GM18498 (cell line): ENCODE measurements at regions not wholly inside any gene's neighbourhood (a gene's known extent, or its start where the extent isn't known, plus 50 kb on each side); places are given as distances from the start of the nearest gene placed in this dataset.
"Not testable (repeated sequence)": the region's sequence is repeated elsewhere in the genome, so short reads cannot be mapped to it uniquely, and the experiment has no call there.

Experiments
- ATAC-seq: cut with Tn5 transposase; IDR thresholded peaks from one replicate; pipeline ENCODE4 v1.9.1; 2021; ENCODE audit warnings: mild to moderate bottlenecking, moderate library complexity; ENCODE audit not compliant: unreplicated experiment

DNA sequence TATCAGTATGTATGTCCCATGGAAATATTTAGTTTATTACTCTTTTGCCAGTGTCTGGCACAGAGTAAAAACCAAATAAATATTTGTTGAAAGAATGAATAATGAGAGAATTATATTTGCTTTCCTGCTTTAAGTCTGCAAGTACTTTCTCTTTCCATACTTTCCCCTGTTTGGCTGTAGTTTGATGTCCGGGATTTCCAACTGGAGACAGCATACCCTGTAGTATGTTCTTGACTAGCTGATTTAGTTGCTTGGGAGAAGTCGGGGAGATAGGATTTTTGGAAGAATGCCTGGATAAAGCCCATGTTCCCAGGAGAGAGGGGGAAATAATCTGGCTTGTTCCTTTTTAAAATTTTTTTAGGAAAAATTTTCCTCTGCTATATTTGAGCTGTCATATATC, 516.1 kb downstream of the CCSER2 start:
- ATAC-seq, result no peak

DNA sequence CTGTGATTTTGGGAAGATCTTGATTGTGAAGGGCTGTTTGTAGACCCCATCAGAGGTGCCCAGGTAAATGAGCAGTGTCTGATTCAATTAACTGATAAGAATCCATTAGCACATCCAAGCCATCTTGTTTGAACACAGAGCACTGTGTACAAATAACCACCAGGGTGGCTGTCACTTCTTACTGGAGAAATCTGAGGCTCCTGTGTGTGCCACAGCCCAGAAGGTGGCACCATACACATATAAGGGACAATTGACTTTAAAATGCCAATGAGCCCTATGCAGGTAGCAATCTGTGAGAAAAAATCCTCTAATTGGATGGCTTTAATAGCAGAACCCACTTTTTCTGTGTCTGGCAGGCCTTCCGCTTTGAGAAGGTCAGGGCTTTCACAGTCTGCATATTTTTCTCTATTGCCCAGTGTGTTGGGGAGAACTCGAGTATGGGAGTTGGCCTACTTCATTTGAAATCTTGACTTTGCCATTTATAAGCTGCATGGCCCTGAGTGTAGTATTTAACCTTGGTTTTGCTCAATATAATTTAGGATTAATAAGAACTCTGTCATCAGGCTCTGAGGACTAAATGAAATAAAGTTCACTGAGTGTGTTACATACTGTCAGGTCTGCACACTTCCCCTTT, 517.4 kb downstream of the CCSER2 start:
- ATAC-seq, result peak; percentile 73

DNA sequence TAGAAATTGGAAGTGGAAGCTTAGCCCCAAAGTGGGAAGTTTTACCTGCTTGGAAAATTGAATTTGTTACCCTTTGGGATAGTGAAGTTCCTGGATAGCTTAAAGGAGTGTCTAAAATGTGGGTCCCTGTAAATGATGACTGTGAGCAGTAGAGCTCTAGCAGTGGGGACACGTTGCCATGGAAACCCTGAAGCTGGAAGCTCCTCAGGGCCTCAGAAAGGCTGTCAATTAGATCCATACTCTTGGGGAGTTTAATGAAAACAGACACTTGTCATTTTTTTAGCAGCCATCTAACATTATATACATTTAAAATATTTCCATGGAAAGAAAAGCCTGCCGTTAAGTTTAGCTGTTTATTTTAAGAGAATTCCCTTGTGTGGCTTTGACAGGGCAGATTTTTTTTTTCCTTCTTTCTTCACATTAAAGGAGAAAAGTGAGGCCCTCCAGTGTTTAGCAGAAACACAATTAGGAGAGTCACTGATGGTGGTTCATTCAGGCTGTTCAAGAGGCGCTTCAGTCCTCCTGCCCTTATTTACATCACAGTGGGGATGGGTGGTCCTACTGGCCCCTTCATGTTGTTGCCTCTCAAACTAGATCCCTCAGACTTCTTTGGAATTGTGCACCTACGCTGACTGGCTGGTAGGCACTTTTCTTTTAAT, 518.4 kb downstream of the CCSER2 start:
- ATAC-seq, result no peak

DNA sequence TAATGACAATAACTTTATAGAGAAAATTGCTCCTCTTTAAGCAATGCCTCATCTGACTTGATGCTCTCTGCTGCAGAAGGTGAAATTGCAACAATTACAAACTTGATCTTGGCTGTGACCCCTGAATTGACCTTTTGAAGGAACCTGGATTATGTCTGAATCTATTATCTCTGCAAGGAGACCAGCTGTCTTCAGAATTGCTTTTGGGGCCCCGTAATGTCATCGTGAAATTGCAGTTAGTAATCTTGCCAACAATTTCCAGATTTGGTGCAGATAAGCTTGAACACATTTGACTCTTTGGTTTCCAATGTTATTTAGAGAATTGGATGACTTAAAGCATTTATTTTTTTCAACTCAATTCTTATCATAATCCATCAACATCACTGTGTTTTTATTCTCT, 520.6 kb downstream of the CCSER2 start:
- no peak for ATAC-seq

DNA sequence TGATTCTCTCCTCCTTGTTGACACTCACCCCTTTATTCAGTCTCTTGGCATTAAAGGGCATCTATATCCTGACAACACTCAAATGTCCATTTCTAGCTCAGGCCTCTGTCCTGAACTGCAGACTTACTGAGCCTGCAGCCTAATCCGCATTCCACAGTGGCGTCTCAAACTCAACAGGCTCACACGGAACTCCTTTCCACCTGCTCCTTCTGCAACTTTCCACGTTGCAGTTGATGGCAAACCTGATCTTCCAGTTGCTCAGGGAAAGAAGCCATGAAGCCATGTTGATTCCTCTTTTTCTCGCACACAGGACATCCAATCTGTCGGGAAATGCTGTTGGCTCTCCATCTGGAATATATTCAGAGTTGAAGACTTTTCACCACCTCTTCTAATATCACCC, 522.4 kb downstream of the CCSER2 start:
- no peak for ATAC-seq

DNA sequence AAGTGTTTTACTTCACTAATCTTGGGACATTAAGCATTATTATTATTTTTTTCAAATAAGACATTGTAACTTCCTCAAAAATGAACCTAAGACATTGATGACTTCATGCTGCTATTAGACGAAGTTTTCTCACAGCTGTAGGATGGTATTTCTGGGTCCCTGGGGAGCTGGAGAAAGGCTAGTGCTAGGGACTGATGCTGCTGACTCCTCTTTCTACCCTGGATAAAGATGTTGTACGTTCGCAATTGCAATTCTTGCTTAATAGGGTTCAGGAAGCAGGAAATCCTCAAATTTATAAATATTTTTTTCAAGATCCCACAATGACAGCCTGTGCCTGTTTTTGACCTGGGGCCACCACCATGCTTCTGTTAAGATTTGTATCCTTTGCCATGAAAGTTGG, 526.0 kb downstream of the CCSER2 start:
- no peak for ATAC-seq

DNA sequence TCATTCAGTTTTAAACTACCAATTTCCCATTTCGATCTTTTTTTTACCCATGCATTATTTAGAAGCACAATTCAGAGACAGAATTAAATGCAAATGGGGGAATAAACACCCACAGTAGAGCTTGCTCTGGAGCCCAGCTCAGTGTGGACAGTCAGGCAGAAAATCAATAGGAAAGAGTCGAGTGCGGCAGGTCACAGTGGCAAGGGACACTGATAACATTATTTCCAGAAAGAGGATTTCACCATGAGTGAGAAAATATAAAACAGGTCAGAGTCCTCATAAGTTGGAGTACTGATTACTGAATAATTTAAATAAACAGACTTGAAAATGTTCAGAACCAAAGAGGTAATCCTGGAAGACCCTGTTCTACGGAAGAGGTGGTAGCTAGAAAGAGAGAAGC, 532.5 kb downstream of the CCSER2 start:
- no peak for ATAC-seq

DNA sequence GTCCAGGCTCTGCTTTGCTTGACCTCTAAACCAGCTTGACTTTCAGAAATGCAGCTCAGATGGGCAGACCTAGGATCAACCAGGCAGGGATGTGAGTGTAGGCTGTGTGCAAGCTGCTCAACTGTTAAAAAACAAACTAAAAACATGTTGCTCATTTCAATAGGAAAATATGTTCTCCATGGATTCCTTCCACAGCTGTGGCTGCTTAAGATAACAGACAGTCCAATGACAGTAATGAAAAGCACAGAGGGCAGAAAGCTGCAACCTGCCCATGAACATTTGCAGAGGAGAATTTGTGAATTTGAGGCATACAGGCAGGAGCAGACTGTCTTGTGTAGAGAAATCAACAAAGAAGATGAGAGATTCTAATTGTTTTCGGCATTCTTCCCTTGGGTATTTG, 534.2 kb downstream of the CCSER2 start:
- no peak for ATAC-seq

DNA sequence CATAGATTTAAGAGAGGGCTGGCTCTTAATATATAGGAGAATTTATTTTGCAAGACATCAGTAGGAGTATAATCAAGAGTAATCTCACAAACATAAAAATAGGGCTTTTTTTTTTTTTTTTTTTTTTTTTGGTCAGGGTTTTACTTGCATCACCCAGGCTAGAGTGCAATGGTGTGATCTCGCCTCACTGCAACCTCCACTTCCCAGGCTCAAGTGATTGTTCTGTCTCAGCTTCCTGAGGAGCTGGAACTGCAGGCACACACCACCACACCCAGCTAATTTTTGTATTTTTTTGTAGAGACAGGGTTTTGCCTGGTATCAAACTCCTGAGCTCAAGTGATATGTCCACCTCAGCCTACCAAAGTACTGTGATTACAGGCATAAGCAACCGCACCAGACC, 535.3 kb downstream of the CCSER2 start:
- ATAC-seq, result no peak

DNA sequence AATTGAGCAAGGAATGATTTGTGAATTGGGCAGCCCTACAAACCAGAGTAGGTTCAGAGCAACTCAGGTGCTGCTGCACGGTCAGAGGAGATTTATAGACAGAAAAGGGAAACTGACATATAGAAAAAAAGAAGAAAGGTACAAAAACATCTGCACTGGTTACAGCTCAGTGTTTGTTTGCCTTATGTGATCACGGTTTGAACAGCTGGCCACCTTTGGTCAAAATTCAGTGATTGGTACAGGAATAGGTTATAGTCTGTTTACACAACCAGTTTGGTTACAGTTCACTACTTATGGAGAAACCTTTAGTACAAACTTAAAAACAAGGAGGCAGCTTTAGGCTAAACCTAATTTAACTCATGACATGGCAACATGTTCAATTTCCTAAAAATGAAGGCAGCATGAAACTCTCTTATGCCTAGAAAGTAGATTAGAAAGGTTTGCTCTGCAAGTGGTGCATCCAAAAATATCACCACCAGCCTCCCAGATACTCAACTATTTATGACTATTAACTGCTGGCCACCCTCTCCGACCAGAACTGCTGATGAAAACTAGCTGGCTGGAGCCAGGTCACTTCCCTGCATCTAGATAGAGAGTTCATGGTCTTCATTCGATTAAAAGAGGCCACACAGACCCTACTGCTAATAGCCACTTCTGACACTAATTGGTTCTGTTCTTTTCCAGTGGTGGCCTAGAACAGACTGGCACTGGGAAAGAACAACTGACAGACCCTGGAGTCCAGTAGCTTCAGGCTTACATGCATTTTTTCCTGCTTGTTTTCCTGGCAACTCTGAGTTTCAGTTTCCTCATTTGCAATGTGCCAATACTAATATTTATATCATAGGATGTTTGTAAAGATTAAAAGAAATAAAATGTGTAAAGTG, 548.0 kb downstream of the CCSER2 start:
- ATAC-seq, result no peak

DNA sequence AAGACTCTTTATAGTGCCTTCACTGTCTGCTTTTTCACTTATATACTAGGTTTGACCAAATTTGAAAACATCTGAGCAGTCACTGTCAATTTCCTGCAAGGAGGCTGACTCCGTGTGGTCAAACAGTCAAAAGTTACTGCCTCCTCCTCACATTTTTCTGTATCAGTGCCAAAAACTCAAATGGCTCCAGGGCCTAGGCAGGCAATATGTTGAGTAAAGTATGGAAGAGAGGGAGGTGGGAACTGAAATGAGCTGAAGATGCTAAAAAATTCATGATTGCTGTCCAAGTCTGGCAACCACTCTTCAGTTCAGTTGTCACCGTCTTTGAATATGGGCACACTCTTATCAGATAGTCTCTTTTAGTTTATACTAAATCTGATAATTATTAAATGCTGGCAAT, 551.6 kb downstream of the CCSER2 start:
- ATAC-seq, result no peak

DNA sequence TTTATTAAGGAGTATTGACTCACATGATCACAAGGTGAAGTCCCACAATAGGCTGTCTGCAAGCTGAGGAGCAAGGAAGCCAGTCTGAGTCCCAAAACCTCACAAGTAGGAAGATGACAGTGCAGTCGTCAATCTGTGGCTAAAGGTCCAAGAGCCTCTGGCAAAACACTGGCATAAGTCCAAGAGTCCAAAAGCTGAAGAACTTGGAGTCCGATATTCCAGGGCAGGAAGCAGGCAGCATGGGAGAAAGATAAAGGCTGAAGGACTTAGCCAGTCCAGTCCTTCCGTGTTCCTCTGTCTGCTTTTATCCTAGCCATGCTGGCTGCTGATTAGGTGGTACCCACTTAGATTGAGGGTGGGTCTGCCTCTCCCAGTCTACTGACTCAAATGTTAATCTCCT, 553.3 kb downstream of the CCSER2 start:
- ATAC-seq, result not testable (repeated sequence)

DNA sequence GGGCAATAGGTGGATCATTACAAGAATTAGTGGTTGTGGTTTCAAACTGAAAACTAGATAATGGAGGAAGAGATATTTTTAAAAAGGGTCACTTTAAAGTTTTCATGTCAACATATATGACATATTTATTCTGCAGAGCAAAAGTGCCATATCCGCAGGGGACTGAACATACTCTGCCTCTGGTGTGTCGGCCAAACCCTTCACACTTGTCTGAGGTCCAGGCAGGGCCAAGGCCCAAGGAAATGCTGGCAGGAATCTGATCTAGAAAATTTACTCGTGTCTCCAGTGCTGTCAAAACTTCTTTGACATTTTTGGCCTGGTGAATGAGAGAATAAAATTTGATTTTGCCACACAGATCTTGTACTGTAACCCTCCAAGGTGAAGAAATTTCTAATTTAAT, 562.3 kb downstream of the CCSER2 start:
- ATAC-seq, result no peak

DNA sequence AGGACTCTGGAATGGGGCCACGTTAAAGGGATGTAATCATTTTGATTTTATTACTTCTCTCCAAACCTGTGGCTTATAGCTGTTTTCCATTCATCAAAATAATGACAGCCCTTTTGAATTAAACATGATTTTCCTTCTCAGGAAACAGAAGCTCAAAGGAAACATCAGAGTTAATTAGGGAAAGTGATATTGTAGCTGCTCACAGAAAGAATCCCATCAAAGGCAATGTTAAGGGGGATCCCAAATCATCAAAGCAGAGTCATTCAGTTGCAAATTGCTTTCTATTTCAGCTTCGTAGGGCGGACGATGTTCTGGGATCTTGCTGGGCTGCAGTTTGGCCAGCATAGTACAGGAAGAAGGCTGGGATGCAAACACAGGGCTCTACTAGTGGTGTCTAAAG, 563.2 kb downstream of the CCSER2 start:
- ATAC-seq, result no peak

DNA sequence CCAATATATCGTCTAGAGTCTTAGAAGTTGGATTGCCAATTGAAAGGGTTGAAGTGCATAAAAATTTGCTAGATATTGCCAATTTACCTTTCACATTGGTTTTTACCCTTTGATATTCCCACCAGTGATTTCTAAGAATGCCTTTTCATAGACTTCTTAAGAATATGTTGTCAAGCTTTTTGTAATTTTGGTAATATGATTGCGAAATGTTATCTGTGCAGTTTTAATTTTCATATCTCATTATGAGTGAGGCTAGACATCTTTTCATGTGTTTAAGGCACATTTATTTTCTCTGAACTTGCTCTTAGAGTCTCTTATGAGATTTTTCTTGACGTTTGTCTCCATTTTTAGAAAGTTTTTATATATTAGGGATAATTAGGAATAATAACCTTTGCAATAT, 567.2 kb downstream of the CCSER2 start:
- no peak for ATAC-seq

DNA sequence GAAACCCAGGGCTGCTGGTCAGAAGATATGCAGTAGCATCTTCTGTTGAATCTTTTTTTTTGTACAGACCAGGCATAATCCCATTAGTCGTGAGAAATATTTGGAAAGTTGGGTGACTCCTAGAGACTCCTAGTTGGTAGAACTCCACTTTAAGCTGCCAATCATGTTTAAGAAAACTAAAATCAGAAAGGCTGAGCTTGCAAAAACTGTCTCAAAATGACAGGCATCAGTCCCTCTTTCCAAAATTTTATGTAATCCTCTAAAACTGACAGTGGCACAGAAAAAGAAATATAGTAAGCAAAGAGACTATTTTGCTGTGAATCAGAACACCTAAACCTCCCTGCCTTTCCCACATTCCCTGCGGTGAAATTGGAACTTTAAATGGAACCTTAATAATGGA, 568.5 kb downstream of the CCSER2 start:
- no peak for ATAC-seq

DNA sequence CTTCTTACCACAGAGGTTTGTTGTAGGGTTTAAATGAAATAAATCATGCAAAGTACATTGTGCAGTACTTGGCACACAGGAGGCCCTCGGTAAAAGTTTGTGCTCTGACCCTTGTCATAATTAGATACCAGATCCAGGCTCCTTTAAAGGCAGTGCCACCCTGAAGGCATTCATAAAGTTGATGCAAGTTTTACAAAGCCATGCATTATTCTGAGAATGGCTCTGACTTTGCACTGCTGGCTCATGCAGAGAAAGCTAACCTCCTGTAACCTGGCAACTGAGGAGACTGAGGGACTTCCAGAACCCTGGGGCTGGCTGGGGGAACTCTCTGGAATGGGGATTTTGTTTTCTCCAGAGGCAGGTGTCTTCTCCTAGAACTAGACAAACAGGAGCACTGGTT, 570.9 kb downstream of the CCSER2 start:
- ATAC-seq, result no peak

DNA sequence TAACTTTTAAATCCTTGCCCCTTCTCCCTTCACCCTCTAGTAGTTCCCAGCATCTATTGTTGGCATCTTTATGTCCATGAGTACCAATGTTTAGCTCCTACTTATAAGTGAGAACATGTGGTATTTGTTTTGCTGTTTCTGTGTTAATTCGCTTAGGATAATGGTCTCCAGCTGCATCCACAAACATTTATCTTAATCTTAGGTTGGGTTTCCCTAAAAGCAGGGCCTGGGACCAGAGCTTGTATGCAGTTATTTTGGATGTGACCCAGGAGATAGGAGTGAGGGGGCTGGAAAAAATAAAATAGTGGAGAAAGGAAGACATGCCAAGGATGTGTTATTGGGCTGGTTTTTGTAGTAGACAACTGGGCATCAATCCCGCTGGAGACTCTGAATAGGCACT, 571.8 kb downstream of the CCSER2 start:
- no peak for ATAC-seq

DNA sequence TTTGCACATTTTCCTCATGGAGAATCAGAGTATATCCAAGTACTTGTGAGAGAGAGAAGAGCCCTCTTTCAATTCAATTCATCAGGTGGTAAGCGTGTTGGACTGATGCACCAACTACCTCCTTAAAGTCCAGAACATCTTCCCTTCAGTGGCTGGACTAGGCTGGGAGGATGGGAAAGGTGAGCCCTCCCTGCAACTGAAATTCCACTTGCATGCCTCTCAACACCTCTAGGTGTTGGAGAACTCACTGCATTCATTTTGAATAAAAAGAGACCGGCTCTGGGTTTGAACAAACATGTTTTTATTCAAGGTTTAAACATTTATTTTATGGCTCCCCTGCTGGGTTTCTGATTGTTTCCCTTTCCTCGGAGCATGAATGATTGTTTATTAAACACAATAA, 573.5 kb downstream of the CCSER2 start:
- ATAC-seq, result no peak

DNA sequence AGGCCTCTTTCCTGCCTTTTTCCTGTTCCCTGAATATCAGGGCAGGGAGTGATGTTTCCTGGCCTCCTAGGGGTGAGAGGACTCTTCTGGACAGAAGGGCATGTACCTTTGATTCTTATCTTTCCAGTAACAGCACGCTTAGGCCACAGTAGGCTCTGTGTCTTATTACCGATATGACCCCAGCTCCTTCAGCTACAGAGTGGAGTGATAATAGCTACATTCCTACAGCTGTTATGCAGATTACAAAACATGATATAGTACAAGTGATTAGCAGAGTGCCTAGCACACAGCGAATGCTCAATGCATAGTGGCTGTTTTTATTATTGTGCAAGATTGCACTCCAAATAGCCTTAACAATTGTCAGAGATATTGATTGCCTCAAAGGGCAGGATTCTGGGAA, 574.2 kb downstream of the CCSER2 start:
- ATAC-seq, result no peak

DNA sequence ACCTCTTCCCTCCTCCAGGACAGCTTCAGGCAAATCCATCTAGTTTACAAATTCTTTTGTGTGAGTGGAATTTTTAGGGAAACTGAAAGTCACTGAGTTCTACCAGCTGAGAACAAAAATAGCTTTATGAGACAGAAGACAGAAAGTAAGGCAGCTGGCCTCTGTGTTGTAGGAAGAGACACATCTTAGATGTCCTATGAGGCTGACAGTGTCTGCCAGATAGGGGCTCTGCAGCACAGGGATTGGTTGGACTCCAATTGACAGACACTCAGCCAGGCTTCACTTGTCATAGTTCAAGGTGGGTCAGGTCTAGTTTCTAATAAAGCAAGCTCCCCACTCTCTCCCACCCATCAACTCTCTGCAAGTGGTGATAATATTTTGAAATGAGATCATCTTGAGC, 574.9 kb downstream of the CCSER2 start:
- ATAC-seq, result no peak

DNA sequence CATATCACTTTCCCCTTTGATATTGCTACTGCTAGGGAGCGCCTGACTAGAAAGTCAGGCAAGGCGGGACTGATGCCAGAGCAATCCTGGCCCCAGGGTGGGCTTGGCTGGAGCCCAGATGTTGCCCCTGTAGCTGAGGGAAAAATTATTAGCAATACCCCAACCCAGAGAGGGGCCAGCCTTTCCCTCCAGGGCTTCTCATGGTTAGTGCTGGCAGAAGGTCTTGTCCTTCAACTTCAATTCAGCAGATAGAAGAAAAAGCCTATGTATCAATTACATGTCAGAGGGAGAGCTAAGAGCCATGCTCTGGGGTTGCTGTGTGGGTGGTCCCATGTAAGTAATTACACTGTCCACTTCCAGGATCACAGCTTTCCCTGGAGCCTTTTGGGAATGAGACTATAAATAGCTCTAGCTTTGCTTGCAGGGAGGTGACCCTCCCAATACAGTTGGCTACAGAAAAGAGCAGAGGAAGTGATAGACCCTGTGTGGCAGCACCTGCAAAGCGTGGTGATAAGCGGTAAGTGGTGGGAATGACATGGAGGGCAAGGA, 579.1 kb downstream of the CCSER2 start:
- ATAC-seq, result no peak
